ENCODE measurements at regions not wholly inside any gene's neighbourhood (a gene's known extent, or its start where the extent isn't known, plus 50 kb on each side); places are given as distances from the start of the nearest gene placed in this dataset.

DNA sequence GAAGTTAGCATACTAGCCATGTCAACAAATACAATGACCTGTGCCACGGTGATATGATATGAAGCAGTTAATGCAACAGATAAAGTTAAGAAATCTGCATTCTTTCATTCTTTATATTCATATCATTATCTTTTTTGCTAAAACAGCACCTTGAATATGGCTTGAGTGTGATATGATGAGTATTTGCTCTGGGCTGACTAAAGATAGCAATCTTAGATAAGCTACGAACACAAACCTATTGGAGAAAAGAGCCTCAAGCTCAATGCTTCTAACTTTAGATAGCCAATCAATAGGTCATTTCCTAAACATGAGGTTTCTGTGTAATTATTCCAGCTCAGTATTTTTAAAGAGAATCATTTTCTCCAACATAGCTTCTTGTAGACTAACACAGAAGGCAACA is 61.7 kb downstream of the NR2F1 start:
- no TSS peak for BruUV-seq (replicated peaks)
- no peak for TF ChIP-seq CEBPB (IDR thresholded peaks at IDR 0.05; ENCODE audit: low read depth, low read length)
- TF ChIP-seq MAZ (IDR thresholded peaks at IDR 0.05; ENCODE audit: borderline replicate concordance, low read depth, low read length): no peak
- TF ChIP-seq SMC3 (IDR thresholded peaks at IDR 0.05; ENCODE audit: low read depth, low read length): no peak
- TF ChIP-seq CHD1 (IDR thresholded peaks at IDR 0.05; ENCODE audit: low read depth, low read length): no peak
- no peak for TF ChIP-seq FOS (IDR thresholded peaks at IDR 0.05; ENCODE audit: low read depth, low read length)
- TF ChIP-seq, protein P1, sequence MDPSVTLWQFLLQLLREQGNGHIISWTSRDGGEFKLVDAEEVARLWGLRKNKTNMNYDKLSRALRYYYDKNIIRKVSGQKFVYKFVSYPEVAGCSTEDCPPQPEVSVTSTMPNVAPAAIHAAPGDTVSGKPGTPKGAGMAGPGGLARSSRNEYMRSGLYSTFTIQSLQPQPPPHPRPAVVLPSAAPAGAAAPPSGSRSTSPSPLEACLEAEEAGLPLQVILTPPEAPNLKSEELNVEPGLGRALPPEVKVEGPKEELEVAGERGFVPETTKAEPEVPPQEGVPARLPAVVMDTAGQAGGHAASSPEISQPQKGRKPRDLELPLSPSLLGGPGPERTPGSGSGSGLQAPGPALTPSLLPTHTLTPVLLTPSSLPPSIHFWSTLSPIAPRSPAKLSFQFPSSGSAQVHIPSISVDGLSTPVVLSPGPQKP (IDR thresholded peaks at IDR 0.05; ENCODE audit: borderline replicate concordance, low read depth, low read length): no peak
- Histone ChIP-seq H4K20me1 (ENCODE audit: insufficient read depth, low read length) (no peaks in the 10 kb centered on the region), H3K27me3 (ENCODE audit: control insufficient read depth, insufficient read depth, low read length) (no peaks in the 10 kb centered on the region), H3K4me1 (ENCODE audit: control insufficient read depth, insufficient read depth, low read length) (no peaks in the 10 kb centered on the region), H2BK120ac (ENCODE audit: low read depth, low read length) (no peak overlapping the region), H3K36me3 (ENCODE audit: control insufficient read depth, insufficient read depth, low read length) (no peaks in the 10 kb centered on the region), H4K91ac (ENCODE audit: insufficient read depth, low read depth, low read length) (no peak overlapping the region), H3K14ac (replicated peaks; ENCODE audit: low read depth, low read length) (no peak overlapping the region), H3K9ac (ENCODE audit: low read depth, low read length) (no peak overlapping the region), H3K56ac (ENCODE audit: extremely low read depth, insufficient read depth, low read length) (no peak overlapping the region), H3K4ac (ENCODE audit: low read depth, low read length) (no peak overlapping the region), H3K23ac (ENCODE audit: low read depth, low read length) (no peak overlapping the region), H4K8ac (ENCODE audit: low read depth in 2 of 2, low read length in 2 of 2) (no peak overlapping the region), H3K4me2 (ENCODE audit: low read depth, low read length) (no peak overlapping the region), H3K9me3 (ENCODE audit: control insufficient read depth, insufficient read depth, low read length) (no peaks in the 10 kb centered on the region), H2AK5ac (ENCODE audit: low read depth, low read length) (no peak overlapping the region), H3K9me1 (ENCODE audit: insufficient read depth, low read length) (no peaks in the 10 kb centered on the region), H4K5ac (ENCODE audit: low read depth, low read length) (no peak overlapping the region), H2AK9ac (replicated peaks; ENCODE audit: low read depth, low read length, poor library complexity) (no peak overlapping the region), H2BK5ac (ENCODE audit: low read depth, low read length, poor library complexity, severe bottlenecking) (no peak overlapping the region), H3K18ac (ENCODE audit: low read depth, low read length) (no peak overlapping the region), H2AFZ (replicated peaks; ENCODE audit: low read length, poor library complexity) (no peak overlapping the region), H3K79me1 (ENCODE audit: low read depth in 1 of 2, low read length in 2 of 2) (no peaks in the 10 kb centered on the region), H2BK15ac (ENCODE audit: low read depth, low read length) (no peak overlapping the region), H3K27ac (ENCODE audit: insufficient read depth, low read length) (no peak overlapping the region), H2BK20ac (ENCODE audit: low read depth, low read length) (no peak overlapping the region), H3K4me3 (ENCODE audit: insufficient read depth, low read depth, low read length) (no peak overlapping the region)
- DNase-seq (no peak), ATAC-seq (ENCODE audit: low read depth) (no peak)
- in situ Hi-C loops (cut with MboI; ENCODE audit: low sequenced_read_pairs): no loop called here
- ChIA-PET CTCF (no interaction called here), POLR2A (ENCODE audit: unreplicated experiment) (no interaction called here)
- dilution Hi-C loops (cut with HindIII; ENCODE audit: low sequenced_read_pairs, unreplicated experiment): no loop called here
- no CpG with 5 or more reads among the region's 2 CpGs for WGBS, 2 experiments (ENCODE audit: extremely low coverage in 2 of 2, insufficient read length in 1 of 2)
- intact Hi-C loops (cut with micrococcal nuclease): no loop called here
